Mammary epithelial cell (primary cell): ENCODE measurements at regions not wholly inside any gene's neighbourhood (a gene's known extent, or its start where the extent isn't known, plus 50 kb on each side); places are given as distances from the start of the nearest gene placed in this dataset.
"Not testable (repeated sequence)": the region's sequence is repeated elsewhere in the genome, so short reads cannot be mapped to it uniquely, and the experiment has no call there.

Experiments
- CTCF ChIP-seq, 2 donors: IDR thresholded peaks in 1 of 2; conservative IDR thresholded peaks in 1 of 2; 2 replicates each; pipeline ENCODE4 v1.5.1; 2011 to 2012; ENCODE audit warnings: inconsistent platforms in 2 of 2, low read length in 2 of 2, mild to moderate bottlenecking in 2 of 2, control low read depth in 1 of 2, low read depth in 1 of 2; ENCODE audit not compliant: insufficient read depth in 1 of 2; ENCODE audit errors: extremely low read depth in 1 of 2
- EZH2 ChIP-seq: IDR thresholded peaks from 2 replicates; pipeline ENCODE4 v1.6.1; 2012; ENCODE audit warnings: low read length, inconsistent platforms, borderline replicate concordance

GRCh38 chr2:87498854-87499238 lies 249.0 kb upstream of the PLGLB2 start:
- TF ChIP-seq EZH2; CTCF (conservative IDR thresholded peaks at IDR 0.05 in 1 of 2, IDR thresholded peaks at IDR 0.05 in 1 of 2; ENCODE audit: extremely low read depth in 1 of 2, insufficient read depth in 1 of 2, low read depth in 1 of 2, low read length in 2 of 2): not testable (repeated sequence)
